ENCODE measurements at regions not wholly inside any gene's neighbourhood (a gene's known extent, or its start where the extent isn't known, plus 50 kb on each side); places are given as distances from the start of the nearest gene placed in this dataset.

DNA sequence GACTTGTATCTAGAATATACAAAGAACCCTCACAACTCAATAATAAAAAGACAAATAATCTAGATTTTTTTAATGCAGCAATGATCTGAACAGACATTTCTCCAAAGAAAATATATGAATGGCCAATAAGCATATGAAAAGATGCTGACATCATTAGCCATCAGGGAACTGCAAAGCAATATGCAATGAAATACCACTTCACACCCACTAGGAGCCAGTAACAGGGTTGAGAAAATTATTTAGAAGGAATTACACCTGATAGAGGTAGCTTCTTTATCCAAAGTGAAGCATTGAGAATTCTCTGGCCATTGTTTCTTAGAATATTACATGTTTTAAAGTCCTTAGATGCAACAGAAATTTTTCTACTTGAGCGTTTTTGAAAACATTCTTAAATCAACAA is 316.9 kb downstream of the KCNN2 start:
- TF ChIP-seq, protein P1, sequence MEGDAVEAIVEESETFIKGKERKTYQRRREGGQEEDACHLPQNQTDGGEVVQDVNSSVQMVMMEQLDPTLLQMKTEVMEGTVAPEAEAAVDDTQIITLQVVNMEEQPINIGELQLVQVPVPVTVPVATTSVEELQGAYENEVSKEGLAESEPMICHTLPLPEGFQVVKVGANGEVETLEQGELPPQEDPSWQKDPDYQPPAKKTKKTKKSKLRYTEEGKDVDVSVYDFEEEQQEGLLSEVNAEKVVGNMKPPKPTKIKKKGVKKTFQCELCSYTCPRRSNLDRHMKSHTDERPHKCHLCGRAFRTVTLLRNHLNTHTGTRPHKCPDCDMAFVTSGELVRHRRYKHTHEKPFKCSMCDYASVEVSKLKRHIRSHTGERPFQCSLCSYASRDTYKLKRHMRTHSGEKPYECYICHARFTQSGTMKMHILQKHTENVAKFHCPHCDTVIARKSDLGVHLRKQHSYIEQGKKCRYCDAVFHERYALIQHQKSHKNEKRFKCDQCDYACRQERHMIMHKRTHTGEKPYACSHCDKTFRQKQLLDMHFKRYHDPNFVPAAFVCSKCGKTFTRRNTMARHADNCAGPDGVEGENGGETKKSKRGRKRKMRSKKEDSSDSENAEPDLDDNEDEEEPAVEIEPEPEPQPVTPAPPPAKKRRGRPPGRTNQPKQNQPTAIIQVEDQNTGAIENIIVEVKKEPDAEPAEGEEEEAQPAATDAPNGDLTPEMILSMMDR (conservative IDR thresholded peaks at IDR 0.05 in 1 of 2, IDR thresholded peaks at IDR 0.05 in 1 of 2; ENCODE audit: low read depth in 1 of 2, low read length in 2 of 2): no peak
- TF ChIP-seq EZH2 (IDR thresholded peaks at IDR 0.05; ENCODE audit: low read length, missing control alignments): no peak

All from fibroblast of lung (primary cell).